NCI-H2107 treated with DMSO at 0.1 percent for 48 hours (cell line): ENCODE measurements at regions not wholly inside any gene's neighbourhood (a gene's known extent, or its start where the extent isn't known, plus 50 kb on each side); places are given as distances from the start of the nearest gene placed in this dataset.
"Not testable (repeated sequence)": the region's sequence is repeated elsewhere in the genome, so short reads cannot be mapped to it uniquely, and the experiment has no call there.

Experiments used
- DNase-seq: peaks from one replicate; lab custom pipeline; 2025; ENCODE audit not compliant: unreplicated experiment; lab: John Stamatoyannopoulos, UW

DNA sequence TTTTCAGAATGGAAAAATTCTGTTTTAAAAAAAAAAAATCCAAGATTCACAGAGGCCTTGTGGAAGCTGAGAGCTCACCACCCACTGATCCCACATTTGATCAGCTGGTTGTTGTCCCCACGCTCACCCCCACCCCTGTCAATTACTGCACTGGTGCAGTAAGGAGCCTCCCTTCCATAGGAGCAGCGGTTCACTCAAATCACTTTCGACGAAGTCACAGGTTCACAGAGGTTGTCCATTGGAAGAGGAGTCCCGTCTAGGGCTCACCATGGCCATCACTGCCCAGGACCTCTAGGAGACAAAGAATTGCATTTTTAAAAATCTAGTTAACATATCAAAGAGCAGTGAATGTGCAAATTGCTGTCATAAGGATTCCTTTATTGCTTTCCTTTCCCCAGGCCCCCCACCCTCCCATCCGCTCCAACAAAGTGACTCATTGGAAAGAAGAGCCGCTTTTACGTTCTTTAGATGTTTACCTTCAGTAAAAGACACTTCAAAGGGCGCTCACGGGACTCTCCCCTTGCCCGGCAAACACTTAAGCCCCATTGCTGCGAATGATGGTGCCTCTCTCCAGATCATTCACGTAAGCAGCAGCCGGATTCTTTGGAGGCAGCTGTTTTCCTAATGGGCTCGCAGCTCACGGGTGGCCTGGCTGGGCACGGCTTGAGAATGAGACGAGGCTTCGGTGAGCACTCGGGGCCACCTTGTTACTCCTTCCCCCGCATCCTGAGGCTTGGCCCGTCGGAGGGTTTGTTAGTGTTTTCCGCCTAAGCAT lies 165.5 kb upstream of the SALL3 start:
- no peak for DNase-seq

DNA sequence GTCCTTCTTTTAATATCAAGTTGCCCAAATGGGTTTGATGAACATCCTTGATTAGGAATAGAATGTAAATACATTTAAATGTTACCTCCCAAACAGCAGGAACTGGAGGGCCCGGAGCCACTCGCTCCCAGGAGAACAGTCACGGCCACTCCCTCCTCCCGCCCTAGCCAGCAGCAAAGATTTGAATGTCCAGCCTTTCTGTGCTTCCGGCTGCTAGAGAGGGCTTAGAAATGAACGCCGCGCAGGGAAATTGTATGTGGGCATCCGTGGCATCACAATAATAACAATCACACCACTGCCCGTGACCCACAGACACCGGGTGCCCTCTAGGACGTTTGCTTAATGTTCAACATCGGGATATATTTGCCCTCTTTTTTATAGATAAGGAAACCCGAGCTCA lies 164.9 kb upstream of the SALL3 start:
- no peak for DNase-seq

DNA sequence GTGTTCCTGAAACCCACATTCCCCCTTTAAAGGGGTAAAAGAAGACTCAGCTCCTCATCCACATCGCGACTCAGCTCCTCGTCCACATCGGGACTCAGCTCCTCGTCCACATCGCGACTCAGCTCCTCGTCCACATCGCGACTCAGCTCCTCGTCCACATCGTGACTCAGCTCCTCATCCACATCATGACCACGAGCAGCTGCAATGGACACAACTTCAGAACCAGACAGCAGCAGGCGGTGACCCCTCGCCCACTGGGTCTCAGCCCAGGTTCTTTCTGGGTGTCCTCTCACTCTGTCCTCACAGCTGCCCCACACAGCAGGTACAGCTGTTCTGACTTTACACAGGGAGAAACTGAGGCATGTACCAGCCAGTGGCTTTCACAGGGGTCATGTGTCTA lies 163.5 kb upstream of the SALL3 start:
- no peak for DNase-seq

DNA sequence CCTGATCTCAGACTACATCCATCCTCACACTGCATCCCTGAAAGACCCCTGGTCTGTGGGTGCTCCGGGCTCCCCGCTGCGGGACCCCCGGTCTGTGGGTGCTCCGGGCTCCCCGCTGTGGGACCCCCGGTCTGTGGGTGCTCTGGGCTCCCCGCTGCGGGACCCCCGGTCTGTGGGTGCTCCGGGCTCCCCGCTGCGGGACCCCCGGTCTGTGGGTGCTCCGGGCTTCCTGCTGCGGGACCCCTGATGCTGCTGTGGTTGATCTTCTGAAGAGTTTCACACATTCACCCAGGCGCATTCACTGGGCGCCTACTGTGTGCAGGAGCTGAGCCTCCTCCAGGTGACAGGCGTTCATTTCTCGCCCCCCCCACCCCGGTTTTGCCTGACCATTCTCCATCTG lies 162.7 kb upstream of the SALL3 start:
- DNase-seq, result no peak

DNA sequence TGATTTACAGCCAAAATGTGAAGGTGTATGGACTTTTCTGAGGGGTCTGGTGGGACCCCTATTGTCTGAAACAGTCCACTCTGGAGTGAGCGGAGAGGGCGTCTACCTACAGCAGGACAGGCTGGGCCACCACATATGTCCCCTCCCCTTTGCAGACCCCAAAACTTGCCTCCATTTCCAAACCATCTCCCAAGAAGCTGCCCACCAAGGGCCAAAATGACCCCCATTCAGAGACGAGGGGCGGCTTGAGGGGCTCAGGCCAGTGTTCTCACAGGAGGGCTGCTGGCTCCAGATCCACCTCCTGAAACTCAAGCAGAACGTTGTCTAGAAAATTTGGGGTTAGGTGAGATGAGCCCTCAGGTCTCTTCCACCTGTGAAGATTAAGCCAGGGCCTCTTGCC lies 161.1 kb upstream of the SALL3 start:
- DNase-seq, result no peak

DNA sequence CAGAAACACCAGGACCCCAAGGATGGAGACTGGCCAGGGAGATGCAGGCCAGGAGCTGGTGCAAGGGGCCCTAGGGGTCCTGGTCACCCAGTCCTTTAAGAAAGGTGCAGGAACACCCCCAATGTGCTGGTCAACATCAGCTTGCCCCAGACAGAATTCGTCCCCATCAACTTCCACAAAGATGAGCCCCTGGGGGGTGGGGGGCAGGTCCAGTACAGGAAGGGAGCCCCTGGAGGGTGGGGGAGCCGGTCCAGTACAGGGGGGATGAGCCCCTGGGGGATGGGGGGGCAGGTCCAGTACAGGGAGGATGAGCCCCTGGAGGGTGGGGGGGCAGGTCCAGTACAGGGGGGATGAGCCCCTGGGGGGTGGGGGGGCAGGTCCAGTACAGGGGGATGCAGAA lies 160.7 kb upstream of the SALL3 start:
- DNase-seq, result no peak

DNA sequence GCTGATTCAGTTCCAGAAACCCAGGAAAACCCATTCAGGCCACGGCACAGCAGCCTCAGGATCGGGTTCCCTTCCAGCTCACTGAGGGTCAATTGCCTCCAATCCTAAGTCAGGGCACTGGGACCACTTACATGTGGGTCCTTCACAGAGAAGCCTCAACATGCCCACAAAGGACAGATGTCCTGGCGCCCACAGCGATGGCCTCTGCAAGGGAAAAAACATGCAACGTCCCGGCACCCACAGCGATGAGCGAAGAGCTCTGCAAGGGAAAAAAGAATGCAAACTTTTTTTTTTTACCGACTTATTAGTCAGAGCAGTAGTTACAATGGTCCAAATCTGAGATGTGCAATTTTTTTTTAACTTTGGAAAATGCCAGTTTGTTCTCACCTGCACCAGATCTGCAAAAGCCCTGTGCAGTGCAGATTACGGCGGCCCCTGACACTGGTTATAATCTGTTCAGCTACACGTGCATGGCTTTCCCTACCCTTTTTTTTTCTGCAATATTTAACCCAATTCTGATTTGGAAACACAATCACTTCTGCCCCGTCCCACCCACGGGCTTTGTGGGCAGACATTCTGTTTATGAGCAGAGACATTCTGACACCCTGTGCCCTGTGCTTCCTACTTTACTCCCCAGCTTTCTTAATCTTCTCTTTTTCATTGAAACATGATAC lies 159.3 kb upstream of the SALL3 start:
- DNase-seq, result no peak

DNA sequence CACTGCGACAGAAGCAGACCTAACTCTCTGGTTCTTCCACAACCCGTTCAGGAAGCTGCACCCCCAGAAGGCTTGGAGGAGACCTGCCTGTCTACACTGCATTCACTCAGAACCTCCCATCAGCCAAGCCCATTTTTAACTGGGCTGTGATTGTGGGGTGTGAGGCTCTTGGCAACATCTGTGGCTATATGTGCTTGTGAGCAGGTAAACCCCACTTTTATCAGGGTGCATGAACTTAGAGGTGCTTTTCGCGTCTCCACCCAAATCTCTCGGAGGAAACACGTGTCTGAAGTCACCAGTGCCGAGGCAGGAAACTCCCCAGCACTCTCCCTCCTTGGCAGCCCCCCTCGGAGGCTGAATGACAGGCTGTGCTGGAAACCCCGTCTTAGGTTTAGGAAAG lies 158.2 kb upstream of the SALL3 start:
- DNase-seq, result no peak

DNA sequence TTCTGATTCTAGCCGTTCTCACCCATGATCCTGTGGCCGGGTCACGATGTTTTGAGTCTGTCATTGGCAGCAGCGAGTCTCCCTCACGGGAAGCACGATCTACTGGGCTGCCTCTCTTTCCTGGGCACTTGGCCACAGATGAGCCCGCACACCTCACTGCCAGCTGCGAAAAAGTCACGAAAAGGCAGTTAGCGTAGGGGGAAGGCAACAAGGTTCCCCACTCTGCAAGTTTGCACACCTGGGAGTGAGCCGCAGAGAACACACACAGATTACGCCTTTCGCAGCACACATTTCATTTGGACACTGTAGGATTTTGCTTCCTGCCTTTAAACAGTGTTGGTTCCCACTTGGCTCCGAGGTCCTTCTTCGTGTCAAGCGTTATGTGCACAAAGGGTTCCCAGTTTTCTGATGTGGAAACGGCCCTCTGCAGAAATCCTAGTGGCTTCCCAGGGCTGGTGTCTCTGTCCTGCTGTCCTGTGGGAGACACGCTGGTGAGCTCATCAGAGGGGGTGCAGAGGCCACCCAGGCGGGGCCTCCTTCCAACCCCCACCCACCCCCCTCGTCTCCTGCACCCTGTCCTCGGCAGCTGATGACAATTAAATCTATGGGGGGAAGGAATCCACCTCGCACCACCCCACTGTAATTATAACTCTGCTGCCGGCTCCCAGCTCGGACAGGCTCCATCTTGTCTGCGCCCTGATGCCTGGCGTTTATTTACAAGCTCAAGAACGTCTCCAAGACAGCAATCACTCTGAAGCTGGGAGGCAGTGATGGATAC lies 157.3 kb upstream of the SALL3 start:
- no peak for DNase-seq

DNA sequence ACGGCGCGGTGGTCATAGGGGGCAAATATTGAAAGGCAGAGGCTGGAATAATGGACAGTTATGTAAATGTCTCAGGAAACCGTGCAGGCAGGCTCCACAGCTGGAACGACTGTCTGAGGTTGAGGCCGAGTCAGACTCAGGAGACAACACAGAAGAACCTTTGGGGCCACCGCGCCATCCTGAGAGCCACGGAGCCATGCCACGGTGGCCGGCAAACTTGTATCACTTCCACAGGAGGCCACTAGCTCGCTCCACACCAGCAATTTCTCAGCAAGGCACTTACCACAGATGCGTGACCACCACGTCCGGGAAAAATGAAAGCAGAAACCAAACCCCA lies 156.7 kb upstream of the SALL3 start:
- no peak for DNase-seq

DNA sequence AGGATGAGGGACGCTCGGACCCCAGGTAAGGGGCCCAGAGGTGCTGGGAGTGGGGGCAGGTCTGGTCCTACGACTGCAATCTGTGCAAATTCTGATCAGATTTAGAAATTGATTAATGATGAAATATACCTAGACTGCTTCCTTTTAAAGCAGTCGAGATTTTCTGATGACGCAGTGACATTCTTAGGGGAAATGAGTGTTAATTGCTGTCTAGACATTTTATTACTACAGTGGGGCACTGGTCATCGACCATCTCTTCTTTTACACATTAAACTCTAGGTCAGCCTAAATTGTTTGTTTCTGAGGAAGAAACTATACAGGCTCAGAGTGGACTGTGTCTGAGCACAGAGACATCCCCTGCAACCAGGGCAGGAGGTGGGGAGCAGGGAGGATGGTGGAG lies 154.4 kb upstream of the SALL3 start:
- DNase-seq, result no peak

DNA sequence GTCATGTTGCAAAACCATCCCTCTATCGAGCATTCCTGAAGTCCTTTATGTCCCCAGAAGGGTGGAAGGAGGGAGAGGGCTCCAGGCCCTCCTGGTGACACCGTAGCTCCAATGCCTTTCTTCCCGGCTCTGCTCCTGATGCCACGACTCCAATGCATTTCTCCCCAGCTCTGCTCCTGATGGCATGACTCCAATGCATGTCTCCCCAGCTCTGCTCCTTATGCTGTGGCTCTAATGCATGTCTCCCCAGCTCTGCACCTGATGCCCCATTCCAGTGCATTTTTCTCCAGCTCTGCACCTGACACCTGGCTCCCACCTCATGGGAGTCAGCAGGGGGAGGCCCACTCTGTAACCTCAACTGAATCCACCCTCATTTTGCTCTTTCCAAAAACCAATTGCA lies 153.0 kb upstream of the SALL3 start:
- DNase-seq, result no peak

DNA sequence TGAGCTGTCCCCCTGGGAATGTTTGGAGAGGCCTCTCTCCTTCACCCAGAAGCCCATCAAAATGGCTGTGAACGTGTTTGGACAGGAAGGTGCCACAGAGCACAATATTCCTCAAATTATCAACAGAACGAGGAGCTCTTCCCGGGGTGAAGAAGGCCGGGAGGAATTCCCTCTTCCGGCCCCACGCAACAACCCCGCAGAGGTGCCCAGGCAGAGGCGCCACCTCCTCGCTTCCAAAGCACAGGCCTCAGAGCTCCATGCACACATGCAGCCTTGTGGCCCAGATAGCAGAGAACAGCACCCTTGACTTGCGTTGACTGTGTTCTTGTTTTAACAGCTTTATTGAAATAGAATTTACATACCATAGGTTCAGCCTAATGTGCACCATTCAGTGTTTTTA lies 152.5 kb upstream of the SALL3 start:
- no peak for DNase-seq

DNA sequence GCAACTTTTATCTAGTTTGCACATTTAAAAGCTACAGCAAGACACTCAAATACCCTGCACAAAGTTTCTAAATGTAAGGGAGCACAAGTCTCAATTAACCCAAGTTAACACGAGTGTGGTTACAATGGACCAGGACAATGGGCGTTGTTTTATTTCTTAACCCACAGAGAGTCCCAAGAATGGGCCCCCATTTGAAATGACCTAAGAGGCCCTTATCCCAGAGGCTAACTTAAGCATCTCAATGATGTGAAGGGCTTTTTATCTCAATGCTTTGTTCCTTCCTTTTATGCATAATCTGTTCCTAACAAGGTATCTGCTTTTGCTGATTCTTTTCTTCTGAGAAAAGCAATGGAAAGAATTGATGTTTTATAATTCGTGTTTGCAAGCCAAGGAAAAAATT lies 151.5 kb upstream of the SALL3 start:
- no peak for DNase-seq

DNA sequence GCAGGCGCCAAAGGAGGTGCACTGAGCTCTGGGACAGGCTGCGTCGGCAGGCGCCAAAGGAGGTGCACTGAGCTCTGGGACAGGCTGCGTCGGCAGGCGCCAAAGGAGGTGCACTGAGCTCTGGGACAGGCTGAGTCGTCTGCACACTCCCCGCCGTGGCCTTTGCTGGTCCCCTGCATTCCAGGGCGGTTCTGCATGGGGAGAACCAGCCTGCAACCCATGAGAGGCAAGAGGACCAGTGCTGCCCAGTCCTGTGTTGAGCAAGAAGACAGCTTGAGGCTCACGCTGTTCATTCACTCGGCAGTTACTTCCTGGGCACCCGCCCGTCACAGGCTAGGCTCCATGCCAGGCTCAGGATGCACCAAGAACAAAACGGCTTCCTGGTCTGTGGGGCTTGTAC lies 150.6 kb upstream of the SALL3 start:
- DNase-seq, result not testable (repeated sequence)

DNA sequence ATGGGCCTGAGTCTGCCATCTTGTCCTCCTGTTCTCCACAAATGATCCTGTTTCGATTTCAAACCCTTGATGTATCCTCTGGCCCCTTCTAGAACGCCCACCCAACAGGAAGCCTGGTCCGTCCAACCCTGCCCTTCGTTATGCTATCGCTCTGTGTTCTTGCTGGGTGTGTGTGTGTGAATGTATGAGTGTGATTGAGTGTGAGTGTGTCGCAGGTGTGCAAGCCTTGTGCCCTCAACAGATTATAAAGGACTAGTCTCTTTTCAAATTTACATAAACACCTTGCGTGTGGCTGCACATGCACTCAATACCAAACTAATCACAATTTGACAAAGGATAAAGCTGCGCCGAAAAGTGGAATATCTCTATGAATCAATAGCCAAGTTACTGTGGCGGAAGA lies 149.5 kb upstream of the SALL3 start:
- DNase-seq, result no peak

DNA sequence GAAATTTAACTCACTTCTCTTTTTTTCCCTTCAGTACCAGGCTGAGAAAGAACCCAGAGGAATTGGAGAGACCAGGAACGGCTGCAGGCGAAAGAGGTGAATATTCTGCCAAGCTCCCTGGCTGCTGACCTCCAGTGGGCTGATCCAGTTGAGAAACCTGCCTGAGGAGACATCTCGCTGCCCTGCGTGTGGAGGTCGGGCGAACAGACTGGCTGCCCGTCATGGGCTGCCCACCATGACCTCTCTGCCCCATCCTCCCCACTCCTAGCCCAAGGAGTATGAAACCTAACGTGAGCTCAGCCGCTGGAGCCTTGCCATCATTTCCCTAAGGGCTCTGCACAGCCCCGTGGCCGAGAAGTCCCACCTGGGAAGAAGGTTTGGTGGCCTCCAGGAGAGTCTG lies 148.8 kb upstream of the SALL3 start:
- DNase-seq, result no peak

DNA sequence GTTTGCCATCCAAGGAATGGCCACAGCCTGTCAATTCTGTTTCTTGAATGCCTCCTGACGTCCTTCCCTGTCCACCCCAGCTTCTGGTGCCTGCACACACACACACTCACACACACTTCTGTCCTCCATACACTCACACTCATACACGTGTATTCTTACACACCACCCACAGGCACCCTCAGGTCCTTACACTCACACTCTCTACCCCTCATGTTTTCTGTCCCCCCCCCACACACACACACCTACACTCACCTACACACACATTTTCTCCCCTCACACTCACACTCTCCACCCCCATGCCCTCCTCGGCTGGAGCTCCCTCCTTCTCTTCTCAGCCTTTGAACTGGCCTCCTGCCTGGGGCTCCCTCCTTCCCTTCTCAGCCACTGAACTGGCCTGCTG lies 148.0 kb upstream of the SALL3 start:
- no peak for DNase-seq

DNA sequence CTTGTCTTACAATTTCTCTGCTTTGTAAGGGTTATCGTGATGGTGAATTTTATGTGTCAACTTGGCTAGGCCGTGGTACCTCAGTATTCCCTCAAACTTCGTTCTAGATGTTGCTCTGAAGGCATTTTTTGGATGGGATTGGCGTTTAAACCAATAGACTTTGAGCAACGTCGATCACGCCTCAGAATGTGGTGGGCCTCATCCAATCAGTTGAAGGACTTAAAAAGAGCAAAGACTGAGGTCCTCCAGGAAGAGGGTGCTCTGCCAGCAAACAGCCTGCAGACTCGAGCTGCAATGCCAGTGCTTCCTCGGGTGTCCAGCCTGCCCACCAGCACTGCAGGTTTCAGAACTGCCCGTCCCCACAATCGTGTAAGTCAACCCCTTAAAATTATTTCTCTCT lies 145.8 kb upstream of the SALL3 start:
- no peak for DNase-seq

DNA sequence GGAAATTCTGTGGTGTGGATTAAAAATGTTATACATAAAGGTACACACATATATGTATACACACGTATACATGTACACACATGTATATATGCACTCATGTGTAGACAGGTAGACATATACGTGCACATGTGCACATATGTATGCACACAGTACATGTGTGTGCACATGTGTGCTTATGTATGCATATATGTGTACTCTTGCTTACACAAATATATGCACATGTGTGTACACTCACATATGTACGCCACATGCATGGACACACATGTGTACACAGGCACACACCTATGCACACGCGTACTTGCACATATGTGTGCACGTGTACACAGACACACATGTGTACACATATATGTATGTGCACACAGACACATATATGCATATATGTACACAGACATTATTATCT lies 142.8 kb upstream of the SALL3 start:
- no peak for DNase-seq

DNA sequence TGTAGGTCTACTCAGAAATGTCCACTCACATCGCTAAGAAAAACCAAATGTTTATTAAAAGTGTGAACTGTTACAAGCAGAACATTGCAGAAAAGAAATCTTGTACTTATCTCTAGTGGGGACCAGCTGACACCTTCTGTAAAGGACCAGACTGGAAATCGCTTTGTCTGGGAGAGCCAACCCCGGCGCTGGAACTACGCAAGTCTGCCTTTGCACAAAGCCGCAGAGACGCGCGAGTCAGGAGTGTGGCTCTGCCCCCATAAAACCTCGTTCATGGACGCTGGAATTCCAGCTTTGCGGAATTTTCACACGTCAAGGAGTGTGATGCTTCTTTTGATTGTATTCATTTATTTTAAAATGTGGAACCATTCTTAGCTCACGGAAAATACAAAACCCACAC lies 141.9 kb upstream of the SALL3 start:
- DNase-seq, result no peak

DNA sequence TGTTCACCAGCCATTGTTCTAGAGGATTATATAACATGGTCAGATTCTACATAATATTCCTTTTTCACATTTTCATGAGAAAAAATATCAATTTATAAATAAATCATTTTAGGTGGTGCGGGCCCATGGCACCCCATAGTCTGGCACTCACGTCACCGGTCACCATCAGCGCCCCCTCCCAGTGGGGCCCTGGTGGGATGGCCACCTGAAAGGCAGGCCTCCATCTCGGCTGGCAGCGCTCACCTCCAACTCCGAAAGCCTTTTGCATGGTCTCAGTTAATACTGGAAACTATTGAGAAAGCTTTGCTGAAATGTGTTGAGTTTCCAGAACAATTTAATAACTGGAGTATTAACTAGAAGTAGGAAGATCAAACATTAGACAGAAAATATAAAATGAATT lies 141.4 kb upstream of the SALL3 start:
- no peak for DNase-seq
